Right kidney (tissue), 1 donor: ENCODE measurements at regions not wholly inside any gene's neighbourhood (a gene's known extent, or its start where the extent isn't known, plus 50 kb on each side); places are given as distances from the start of the nearest gene placed in this dataset.

Source experiments
- DNase-seq: peaks from one replicate; pipeline ENCODE4 v3.0.0-alpha.2; 2016

DNA sequence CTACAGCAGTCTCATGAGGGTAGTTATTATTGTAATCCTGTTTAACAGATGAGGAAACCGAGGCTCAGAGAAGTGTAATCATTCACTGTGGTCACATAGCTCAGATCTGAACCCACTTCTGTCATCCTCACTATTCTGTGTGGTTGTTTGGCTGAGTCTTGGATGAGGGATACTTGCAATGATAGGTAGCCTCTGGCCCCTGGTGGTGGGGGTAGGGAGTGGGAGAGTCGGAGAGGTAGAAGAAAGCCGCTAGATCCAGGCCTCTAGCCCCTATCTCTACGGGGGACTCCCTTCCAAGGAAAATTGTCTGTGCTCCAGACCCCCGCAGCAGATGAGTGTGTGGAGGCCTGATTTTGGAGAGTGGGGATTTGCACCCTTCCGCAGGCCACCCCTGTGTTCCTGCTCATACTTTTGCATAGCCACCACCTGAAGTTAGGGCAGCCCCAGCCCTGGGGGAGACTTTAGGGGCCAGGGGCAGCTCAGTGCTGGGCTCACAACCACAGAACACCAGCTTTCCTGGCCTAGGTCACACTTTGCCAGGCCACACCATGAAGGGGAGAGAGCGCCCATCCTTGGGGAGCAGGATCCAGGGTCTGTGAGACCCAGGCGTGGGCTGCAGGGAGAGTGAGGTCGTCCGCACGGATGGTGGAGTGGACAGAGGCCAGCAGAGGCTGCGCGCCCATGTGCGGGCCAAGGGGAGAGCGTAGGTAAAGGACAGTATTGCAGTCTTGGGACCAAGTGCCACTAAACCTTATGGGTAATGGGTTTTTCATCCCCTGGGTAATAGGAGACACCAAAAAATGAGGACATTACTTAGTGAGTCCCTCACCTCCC, 148.2 kb downstream of the GLI2 start:
- DNase-seq: no peak

DNA sequence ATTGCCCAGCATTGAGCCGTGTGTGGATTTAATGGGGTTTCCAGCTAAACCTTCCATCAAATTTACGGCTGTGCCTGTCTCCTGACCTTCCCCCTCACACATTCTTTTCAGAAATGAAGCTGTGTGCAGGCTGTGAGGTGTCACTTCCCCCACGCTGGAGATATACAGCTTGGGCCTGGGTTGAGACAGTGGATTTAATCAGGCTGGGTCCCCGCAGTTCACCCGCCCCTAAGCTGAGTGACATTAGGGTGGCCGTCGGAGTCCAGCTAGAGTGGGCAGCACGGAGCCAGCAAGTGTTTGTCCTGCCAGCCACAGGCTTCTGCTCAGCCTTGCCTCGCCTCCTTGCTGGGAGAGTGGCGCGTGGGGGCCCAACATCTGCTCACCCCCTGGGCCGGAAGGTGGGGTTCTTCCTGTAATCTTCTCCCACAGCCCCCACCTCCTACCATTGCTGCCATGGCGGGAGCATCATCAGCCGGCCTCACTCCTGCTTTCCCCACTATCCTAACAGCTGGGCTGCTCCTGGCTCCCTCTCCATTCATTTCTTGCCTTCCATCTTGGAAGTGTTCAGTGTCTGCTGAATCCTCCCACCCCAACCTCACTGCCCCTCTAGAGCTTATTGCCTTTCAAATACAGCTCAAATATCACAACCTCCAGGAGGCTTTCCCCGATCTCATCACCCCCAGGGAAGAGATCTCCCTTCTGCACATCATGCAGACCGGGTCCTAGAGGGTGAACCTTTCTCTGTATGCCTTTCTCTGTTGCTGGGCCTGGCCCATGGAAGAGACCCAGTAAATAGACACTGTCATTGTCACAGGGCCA, 149.0 kb downstream of the GLI2 start:
- DNase-seq: no peak

DNA sequence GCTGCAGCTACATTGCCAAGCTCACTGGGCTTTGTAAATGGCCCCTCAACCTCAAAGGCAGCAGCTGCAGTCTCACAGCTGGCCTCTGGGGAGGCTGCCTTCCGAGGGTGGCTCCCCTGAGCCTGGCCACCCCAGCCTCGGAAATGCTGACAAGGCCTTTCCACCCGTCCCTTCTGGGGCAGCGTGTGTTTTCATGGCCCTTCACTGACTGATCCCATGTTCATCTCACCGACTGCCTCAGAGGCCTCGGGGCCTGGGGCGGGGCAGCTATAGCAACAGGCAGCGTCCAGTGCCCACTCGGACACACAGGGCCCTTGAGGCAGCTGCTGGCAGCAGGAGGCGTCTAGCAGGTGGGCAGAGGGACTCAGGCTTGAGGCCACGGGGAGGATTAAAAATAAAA, 149.7 kb downstream of the GLI2 start:
- no peak for DNase-seq

DNA sequence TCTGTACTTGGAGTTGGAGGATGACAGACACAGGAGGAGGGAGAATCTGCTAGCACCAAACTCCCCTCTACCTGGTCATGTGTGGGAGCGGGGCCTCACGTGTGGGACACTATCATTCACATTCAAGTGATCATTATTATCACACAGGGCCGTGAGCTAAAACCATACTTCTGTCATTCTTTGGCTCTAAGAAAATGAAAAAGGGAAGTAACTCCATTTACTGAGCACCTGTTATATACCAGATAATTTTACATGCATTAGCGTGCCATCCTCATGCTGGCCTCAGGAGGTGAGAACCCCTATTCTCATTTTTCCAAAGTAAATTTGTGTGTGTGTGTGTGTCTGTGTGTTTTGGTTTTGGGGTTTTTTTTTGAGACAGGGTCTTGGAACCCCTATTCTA, 150.1 kb downstream of the GLI2 start:
- DNase-seq: no peak

DNA sequence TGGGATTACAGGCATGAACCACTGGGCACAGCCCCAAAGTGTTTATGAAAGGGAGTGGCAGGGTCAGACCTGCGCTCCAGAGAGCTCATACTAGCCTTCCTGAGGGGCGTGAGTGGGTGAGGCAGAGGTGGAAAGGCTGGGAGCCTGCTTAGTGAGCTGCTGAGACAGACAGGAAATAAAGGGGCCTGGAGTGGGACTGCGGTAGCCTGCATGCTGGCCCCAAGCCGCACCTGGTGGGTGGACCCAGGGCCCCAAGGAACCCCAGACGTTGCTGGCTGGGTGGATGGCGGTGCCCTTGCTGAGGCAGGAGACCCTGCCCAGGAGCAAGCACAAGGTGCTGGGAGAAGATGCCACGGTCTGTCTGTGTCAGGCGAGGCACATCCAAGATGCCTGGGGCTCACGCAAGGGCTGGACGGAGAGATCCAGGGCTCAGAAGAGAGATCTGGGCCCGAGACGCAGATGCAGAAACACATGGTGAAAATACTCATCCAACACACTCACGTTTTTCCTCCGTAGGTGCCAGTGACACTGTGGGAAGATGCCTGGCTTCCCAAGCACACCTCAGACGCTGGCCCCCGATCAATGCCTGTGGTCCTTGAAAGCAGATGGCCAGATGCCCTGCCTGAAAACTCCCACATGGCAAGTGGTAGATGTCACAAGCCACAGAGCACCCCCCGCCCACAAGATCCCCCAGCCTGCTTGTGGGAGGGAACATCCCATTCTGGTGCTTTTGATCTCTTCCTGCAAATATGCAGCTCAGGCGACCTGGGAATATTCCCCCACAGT, 151.1 kb downstream of the GLI2 start:
- DNase-seq: no peak

DNA sequence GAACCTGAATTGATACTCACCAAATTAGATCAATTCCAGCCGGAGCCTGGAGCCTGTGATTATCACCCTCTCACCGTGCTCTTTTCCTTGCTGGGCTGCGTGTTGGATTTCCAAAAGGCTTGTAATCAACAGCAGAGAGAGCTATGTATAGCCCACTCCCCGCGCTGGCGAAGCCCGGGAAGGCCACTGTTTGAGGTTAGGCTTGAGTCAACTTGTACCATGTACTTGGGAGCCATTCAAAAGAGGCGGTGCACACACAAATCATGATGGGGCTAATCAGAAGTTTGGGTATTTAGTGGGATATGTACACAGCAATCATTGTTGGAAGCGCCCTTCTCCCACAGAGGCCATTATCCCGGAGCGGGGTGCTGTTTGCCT, 151.6 kb downstream of the GLI2 start:
- DNase-seq: no peak

DNA sequence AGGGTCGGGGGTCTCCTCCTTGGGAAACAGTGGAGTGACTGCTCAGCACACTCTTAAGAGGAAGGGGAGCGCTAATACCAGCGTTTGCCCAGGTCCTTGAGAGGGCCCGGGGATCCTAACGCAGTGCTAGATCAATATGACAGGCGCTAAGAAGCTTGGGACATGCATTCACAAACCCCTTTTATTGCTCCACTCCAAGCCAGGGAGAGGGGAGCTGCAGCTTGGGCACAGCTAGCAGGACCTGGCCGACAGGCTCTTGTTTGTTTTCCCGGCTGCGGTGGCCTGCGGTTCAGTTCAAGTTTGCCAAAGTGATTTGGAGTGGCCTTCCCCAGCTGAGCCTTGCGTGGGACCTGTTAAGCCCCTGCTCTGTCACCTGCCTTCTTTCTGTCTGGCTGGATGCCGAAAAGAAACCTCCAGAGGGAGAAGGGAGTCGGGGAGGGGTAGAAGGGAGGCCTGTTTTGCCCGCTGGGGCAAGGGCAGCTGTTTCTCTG, 152.1 kb downstream of the GLI2 start:
- DNase-seq: no peak

DNA sequence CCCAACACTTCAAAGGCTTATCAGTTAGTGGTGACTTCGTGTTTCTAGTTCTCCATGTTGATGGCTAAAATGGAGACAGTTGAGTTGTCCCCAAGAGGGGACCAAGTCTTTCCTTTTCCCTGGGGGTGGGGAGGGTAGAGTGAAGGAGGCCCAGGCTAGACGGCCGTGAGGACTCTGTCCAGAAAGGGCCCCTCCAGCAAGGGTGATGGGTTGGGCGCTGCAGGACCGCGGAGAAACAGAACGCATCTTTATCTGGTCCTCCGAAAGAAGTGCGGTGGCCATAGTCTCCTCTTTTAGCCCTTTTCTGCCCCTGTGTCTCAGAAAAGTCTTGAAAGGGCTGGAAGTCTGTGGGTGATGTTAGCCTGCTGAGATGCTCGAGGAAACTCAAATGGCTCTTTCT, 153.2 kb downstream of the GLI2 start:
- no peak for DNase-seq

DNA sequence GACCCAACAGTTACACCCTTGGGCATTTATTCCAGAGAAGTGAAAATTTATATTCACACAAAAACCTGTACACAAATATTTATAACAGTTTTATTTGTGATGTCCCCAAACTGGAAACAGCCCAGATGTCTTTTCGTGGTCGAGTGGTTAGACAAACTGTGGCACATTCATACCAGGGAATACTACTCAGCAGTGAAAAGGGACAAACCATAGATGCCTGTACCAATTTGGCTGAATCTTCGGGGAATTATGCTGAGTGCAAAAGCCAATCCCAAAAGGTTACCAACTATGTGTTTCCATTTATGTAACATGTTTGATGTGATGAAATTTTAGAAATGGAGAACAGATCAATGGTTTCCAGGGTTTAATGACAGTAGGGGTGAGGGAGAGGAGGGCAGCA, 154.3 kb downstream of the GLI2 start:
- no peak for DNase-seq

DNA sequence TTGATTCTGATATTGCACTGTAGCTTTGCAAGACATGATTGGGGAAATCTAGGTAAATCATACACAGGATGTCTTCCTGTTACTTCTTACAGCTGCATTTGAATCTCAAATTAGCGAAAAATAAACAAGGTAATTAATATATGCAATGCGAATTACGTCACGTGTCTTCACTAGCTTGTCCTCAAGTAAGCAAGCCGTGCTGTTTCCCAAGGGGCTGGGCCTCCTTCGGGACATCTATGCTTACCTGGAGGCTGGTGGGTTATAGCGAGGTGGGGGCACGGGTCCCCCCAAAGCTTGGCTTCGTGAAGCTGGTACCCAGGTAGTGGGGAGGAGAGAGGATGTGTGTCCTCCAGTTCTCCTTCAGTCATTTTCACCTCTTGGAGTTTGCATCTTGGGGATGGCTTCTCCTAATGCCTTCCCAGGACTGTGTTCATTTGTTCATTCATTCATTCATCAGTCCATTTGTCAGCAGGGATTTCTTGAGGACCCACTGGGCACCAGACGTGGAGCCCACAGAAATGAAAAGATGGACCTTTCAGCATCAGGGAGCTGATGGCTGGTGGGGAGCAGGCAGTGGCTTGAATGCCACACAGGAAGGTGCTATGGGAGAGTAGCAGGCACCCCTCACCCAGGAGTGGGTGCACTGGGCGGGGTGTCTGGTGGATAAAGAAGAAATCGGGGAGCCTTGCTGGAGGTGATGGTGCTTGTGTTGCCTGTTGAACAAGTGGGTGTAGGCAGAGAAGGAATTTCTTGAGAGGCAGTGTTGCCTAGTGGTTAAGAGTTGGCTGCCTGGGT, 155.1 kb downstream of the GLI2 start:
- no peak for DNase-seq

DNA sequence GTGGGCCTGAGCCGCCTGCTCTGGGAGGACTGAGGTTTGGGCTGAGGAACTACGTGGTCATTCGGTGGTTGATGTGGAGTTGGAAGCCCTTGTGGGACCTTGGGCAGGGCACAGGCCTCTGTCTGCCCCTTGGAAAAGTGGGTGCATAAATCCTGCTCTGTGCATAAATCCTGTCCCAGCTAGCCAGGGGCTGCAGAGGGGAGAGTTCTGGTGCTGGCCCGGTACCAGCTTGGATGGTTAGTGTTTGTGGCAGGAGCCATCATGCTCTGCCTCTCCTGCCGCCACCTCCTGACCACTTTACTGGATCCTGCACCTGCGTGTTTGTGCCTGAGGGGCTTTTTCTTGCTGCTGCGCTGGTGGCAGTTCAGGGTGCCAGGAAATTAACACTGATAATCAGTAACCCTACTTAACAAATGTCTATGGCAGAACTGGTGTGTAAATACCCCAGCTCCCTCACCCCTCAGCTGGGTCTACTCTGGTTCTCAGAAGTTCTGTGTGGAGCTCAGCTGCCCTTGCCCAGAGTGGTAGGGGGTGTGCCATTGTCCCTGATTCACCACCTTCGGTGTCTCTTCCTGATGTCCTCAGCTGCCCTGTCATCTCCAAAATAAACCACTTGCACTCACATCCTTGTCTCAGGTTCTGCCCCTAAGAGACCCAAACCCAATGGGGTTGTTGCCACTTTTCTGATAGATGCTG, 156.8 kb downstream of the GLI2 start:
- no peak for DNase-seq

DNA sequence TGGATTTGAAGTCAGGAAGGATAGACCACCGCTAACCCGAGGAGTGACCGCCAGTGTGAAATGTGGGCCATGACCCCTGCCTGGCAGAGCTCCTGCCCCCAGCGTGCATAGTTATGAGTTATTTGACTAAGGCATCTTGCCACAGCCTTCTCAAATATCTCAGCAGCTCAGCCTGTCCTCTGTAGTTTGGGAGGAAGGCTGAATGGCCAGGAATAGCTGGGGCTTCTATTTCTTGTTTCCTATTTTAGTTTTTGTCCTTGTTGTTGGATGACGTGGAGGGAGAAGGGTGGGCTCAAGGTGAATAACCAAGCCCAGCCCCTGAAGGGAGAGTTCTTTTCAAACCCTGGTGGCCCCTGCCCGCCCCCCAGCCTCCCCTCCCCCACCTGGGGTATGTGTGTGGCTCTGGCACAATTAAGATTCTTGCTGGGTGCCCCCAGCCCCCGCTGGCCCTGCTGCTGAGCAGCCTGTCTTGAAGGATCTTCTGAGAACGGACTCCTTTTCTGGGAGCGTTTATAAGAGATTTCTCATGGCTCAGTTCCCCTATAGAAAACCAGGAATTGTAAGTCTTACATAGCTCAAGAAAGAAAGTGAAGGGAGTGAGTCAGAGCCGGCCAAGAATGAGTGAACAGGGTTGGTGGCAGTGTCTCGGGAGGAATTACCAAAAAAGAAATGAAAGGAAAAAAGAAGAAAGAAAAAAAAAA, 157.4 kb downstream of the GLI2 start:
- no peak for DNase-seq

DNA sequence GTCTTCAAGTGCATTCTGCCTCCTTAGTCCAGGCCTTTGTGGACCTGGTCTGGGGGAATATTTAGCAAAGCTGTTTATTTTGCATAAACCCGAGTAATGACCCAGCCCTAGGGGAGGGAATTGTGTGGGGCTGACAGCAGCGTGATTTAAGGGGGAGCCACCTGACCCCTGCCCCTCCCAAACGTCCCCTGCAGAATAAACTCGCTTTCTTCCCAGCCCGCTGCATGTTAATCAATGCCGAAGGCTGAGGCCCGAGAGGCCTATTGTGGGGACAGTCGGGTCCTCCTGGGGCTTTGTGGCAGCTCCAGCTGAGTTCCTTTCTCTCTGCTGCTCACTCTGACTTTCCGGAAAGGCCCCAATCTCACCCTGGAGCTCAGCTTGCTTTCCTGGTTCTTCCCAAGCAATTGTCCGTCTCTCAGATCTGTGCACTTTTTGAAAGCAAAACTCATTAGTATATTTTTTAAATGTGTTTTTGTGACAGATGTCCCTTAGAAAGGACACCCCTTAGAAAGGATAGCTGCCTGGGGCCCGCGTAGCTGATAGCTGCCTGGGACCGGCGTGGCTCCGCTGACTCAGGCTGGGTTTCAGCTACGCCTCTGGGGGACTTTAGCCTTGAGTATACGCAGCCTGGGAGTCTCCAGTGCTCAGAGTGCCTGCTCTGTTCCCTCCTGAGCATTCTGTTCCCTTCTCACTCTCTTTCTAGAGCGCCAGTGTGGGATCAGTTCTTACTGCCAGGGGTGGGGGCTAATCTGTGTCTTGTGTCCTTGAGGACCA, 158.3 kb downstream of the GLI2 start:
- DNase-seq: peak; percentile 69

DNA sequence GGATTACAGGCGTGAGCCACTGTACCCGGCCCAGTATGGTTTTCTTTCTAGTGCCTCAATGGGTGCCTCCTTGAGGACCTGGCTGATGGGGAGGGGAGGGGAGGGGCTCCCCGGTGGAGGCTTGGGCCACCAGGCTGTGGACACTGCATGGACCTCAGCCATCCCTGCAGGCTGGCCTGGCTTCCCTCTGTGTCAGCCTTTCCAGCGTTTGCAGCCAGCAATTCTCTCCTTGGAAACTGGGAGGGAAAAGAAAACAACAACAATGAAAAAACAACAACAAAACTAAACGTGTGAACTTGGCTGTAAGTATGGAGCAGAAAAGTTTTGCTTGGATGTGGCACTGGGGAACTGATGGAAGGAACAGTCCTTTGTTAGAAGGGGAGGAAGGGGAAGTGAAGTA, 159.3 kb downstream of the GLI2 start:
- no peak for DNase-seq

DNA sequence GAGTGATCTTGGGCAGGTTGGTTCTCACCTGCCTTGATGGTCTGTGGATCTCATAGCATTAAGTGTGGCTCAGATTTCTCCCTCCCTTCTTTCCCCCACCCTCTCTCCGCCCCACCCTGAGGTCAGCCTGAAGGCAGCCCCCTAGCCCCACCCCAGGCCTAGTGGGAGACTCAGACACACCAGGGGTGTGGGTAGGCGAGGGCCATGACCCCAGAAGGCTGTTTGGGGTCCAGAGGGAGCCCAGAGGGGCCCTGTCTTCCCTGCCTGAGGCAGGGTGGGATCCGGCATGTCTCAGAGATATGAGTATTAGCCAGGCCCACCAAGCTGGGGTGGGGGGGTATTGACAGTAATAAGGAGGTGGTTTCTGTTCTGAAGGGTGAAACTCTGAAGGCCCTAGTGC, 160.5 kb downstream of the GLI2 start:
- DNase-seq: no peak

DNA sequence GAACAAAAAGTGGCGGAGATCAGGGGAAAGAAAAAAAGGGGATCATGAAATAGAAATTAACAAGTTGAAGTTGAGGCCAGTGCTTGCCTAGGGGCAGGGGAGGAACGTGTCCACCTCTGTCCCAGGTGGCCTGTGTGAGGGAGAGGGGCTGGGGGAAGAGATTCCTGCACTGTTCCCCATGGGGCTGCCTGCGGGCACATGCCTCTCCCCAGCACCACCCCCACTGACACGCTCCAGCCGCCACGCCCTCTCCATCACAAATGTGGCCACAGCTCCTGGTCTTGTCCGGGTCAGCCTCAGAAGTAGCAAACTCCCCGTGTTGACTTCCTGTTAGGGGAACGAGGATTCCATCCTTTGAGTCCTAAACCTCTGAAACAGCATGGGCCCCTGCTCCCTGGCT, 161.2 kb downstream of the GLI2 start:
- no peak for DNase-seq

DNA sequence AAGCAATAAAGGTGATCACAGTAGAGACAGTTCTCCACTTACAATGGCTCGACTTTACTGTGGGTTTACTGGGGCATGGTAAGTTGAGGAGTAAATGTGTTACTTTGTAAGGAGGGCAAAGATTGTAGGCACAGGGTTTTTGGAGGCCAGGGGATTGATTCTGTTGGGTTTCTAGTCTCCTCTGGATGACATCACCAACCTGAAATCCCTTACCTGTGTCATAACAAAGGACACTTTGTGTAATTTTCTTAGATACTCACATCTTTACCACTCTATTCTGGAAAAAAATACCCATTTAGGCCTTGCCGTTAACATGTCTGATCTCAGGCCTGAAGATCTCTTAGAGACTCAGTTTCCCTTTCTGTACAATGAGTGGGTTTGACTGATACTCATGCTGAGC, 161.7 kb downstream of the GLI2 start:
- DNase-seq: no peak

DNA sequence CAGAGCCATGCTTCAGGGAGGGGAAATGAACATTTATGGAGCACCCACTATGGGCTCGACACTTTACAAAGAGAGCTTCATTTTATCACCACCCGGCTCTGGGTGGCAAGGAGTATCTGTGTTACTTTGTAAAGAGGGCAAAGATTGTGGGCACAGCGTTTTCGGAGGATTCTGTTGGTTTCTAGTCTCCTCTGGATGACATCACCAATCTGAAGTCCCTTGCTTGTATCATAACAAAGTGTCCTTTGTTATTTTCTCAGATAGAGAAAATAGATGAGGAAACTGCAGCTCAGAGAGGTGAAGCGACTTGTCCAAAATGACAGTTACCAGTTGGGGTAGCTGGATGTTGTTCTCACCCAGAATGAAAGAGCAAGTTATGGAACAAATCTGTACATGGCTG, 162.8 kb downstream of the GLI2 start:
- DNase-seq: no peak

DNA sequence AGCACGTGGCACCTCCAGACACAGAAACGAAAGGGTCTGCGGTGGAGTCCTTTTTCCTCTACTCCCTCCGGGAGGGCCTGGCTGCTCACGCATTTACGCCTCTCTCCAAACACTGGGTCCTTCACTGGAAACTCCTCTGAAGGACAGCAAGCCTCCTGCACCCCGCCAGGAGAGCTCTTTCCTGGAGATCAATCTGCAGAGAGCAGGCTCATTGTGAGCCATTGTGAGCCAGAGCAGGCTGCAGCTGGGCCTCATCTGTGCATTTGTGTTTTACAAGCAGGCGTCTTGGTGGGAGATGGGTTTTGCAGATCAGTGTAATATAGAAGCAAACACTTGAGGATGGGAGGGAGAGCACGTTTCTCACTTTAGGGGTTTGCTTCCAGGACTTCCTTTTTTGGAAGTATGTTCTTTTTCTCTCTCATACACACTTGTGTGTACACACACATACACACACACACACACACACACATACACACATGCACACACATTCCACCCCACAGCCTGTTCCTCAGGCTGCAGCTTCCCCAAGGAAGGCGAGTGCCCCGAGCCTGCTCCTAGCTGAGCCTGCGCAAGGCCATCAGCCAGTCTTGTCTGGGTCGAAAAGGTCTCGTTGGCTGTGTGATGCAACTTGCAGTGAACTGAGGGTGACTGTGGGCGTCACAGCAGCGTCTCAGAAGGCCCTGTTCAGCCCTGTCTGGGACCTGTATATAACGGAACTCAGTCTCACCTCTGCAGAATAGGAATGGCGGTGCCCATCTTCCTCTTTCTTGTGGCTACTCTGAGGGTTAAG, 163.5 kb downstream of the GLI2 start:
- DNase-seq: no peak
